OCI-LY7 (cell line): ENCODE measurements at regions not wholly inside any gene's neighbourhood (a gene's known extent, or its start where the extent isn't known, plus 50 kb on each side); places are given as distances from the start of the nearest gene placed in this dataset.

Experiments
- BruUV-seq: library from RNA; stranded (reverse); fragments of 400-500 nt; replicated peaks from 2 replicates; lab custom pipeline; 2021; lab: Mats Ljungman, UMichigan
- CTCF ChIA-PET: fragments of 300-600 bp; sonication (Branson Sonifier 250); formaldehyde crosslinking; loops from one replicate; lab custom pipeline; 2022; ENCODE audit warnings: antibody characterized with exemption; ENCODE audit not compliant: unreplicated experiment; lab: Charles Lee
- POLR2A ChIA-PET: fragments of 300-600 bp; sonication (Branson Sonifier 250); formaldehyde crosslinking; loops from one replicate; lab custom pipeline; 2022; ENCODE audit warnings: antibody characterized with exemption; lab: Charles Lee
- DNase-seq: peaks from one replicate; pipeline ENCODE4 v3.0.0-alpha.2; 2015; ENCODE audit warnings: low spot score
- H2AFZ ChIP-seq: fragments of 200-600 bp; sonication (generic), shearing (Covaris generic); 2 replicates; pipeline ENCODE4 v1.6.1; 2014; ENCODE audit warnings: mild to moderate bottlenecking, antibody characterized with exemption, low read length, moderate library complexity
- H3K27ac ChIP-seq: fragments of 200-600 bp; sonication (generic); 2 replicates; pipeline ENCODE4 v1.5.1; 2014; ENCODE audit warnings: mixed run types, low read depth, mild to moderate bottlenecking, moderate library complexity, low read length, inconsistent platforms; ENCODE audit not compliant: poor library complexity, severe bottlenecking
- H3K36me3 ChIP-seq: fragments of 200-600 bp; sonication (generic); 2 replicates; pipeline ENCODE4 v1.6.1; 2014; ENCODE audit warnings: mild to moderate bottlenecking, antibody characterized with exemption, low read length, moderate library complexity, mixed read lengths; ENCODE audit not compliant: insufficient read depth
- H3K4me1 ChIP-seq: fragments of 200-600 bp; sonication (generic); 2 replicates; pipeline ENCODE4 v1.5.1; 2014; ENCODE audit warnings: mild to moderate bottlenecking, low read length; ENCODE audit not compliant: insufficient read depth, poor library complexity, severe bottlenecking
- H3K4me2 ChIP-seq: fragments of 200-600 bp; sonication (generic); 2 replicates; pipeline ENCODE4 v1.6.1; 2014; ENCODE audit warnings: mild to moderate bottlenecking, low read length
- H3K4me3 ChIP-seq: fragments of 200-600 bp; sonication (generic); 2 replicates; pipeline ENCODE4 v1.5.1; 2014; ENCODE audit warnings: mild to moderate bottlenecking, low read depth, low read length; ENCODE audit not compliant: poor library complexity, severe bottlenecking
- H3K79me2 ChIP-seq: fragments of 200-600 bp; sonication (generic); 2 replicates; pipeline ENCODE4 v1.6.1; 2016; ENCODE audit warnings: low read depth, mild to moderate bottlenecking, low read length, moderate library complexity, mixed read lengths; ENCODE audit not compliant: insufficient read depth
- H3K9me2 ChIP-seq: fragments of 200-600 bp; sonication (generic); 2 replicates; pipeline ENCODE4 v1.6.1; 2016; ENCODE audit warnings: mild to moderate bottlenecking, low read length, mixed read lengths; ENCODE audit not compliant: insufficient read depth
- H3K9me3 ChIP-seq: fragments of 200-600 bp; sonication (generic); 2 replicates; pipeline ENCODE4 v1.6.1; 2014; ENCODE audit warnings: mild to moderate bottlenecking, mixed run types, low read length, mixed read lengths
- H4K20me1 ChIP-seq: fragments of 200-600 bp; sonication (generic); 2 replicates; pipeline ENCODE4 v1.6.1; 2014; ENCODE audit warnings: mild to moderate bottlenecking, antibody characterized with exemption, low read length, moderate library complexity, mixed read lengths; ENCODE audit not compliant: insufficient read depth
- CTCF ChIP-seq: fragments of 200-600 bp; sonication (generic); conservative IDR thresholded peaks from 2 replicates; pipeline ENCODE4 v1.5.1; 2014; ENCODE audit warnings: mild to moderate bottlenecking, antibody characterized with exemption, low read length, moderate library complexity, mixed read lengths
- EZH2phosphoT487 ChIP-seq: fragments of 200-600 bp; sonication (generic); IDR thresholded peaks from 2 replicates; pipeline ENCODE4 v1.6.1; 2018; ENCODE audit warnings: low read depth, borderline replicate concordance, mild to moderate bottlenecking, mixed run types, antibody characterized with exemption, low read length, moderate library complexity, mixed read lengths
- intact Hi-C: fragments of 100-400 bp; cut with micrococcal nuclease; formaldehyde crosslinking; loops from one replicate; pipeline ENCODE4 v1.10.0; 2022; ENCODE audit not compliant: unreplicated experiment

GRCh38 chr9:91066856-91067255 is 265.2 kb downstream of the SYK start:
- Histone ChIP-seq H3K9me2 (no peaks in the 10 kb centered on the region), H3K4me1 (no peaks in the 10 kb centered on the region), H3K36me3 (no peaks in the 10 kb centered on the region), H3K4me2 (no peak overlapping the region), H2AFZ (no peak overlapping the region), H3K4me3 (no peak overlapping the region), H3K9me3 (no peaks in the 10 kb centered on the region), H4K20me1 (no peaks in the 10 kb centered on the region), H3K79me2 (no peaks in the 10 kb centered on the region), H3K27ac (no peak overlapping the region)
- TF ChIP-seq CTCF, result no peak
- no peak for DNase-seq
- POLR2A ChIA-PET, result no interaction called here
- CTCF ChIA-PET, result no interaction called here
- BruUV-seq, result no TSS peak
- intact Hi-C loops, result no loop called here

GRCh38 chr9:91067306-91067860 is 265.8 kb downstream of the SYK start:
- TF ChIP-seq CTCF (no peak), EZH2phosphoT487 (no peak)
- no peak for DNase-seq
- no peaks in the 10 kb centered on the region for H3K79me2 ChIP-seq
- POLR2A ChIA-PET, result no interaction called here
- no peaks in the 10 kb centered on the region for H3K9me3 ChIP-seq
- no peaks in the 10 kb centered on the region for H3K9me2 ChIP-seq
- CTCF ChIA-PET, result no interaction called here
- H2AFZ ChIP-seq, result no peak overlapping the region
- no peak overlapping the region for H3K4me3 ChIP-seq
- H3K36me3 ChIP-seq, result no peaks in the 10 kb centered on the region
- H4K20me1 ChIP-seq, result no peaks in the 10 kb centered on the region
- intact Hi-C loops, result no loop called here
- no peak overlapping the region for H3K27ac ChIP-seq
- BruUV-seq, result no TSS peak
- no peaks in the 10 kb centered on the region for H3K4me1 ChIP-seq
- H3K4me2 ChIP-seq, result no peak overlapping the region

GRCh38 chr9:91071184-91071990 is 269.8 kb downstream of the SYK start:
- intact Hi-C loops, result no loop called here
- BruUV-seq, result no TSS peak

More at GRCh38 chr9:91071184-91071990, 269.8 kb downstream of the SYK start:
- no peaks in the 10 kb centered on the region for H3K79me2 ChIP-seq
- DNase-seq, result no peak
- TF ChIP-seq CTCF (no peak), EZH2phosphoT487 (no peak)
- no peaks in the 10 kb centered on the region for H3K9me2 ChIP-seq
- ChIA-PET CTCF (no interaction called here), POLR2A (interaction anchor here (1.2 kb wide), 1 partner anchor 9 kb away, joined by 3 read pairs; no protein-coding TSS in a partner anchor)
- H3K36me3 ChIP-seq, result no peaks in the 10 kb centered on the region
- H3K4me3 ChIP-seq, result no peak overlapping the region
- H3K4me1 ChIP-seq, result no peaks in the 10 kb centered on the region
- H3K9me3 ChIP-seq, result no peaks in the 10 kb centered on the region
- H3K4me2 ChIP-seq, result no peak overlapping the region
- H4K20me1 ChIP-seq, result no peaks in the 10 kb centered on the region
- no peak overlapping the region for H2AFZ ChIP-seq
- no peak overlapping the region for H3K27ac ChIP-seq
